ENCODE measurements at regions not wholly inside any gene's neighbourhood (a gene's known extent, or its start where the extent isn't known, plus 50 kb on each side); places are given as distances from the start of the nearest gene placed in this dataset.

DNA sequence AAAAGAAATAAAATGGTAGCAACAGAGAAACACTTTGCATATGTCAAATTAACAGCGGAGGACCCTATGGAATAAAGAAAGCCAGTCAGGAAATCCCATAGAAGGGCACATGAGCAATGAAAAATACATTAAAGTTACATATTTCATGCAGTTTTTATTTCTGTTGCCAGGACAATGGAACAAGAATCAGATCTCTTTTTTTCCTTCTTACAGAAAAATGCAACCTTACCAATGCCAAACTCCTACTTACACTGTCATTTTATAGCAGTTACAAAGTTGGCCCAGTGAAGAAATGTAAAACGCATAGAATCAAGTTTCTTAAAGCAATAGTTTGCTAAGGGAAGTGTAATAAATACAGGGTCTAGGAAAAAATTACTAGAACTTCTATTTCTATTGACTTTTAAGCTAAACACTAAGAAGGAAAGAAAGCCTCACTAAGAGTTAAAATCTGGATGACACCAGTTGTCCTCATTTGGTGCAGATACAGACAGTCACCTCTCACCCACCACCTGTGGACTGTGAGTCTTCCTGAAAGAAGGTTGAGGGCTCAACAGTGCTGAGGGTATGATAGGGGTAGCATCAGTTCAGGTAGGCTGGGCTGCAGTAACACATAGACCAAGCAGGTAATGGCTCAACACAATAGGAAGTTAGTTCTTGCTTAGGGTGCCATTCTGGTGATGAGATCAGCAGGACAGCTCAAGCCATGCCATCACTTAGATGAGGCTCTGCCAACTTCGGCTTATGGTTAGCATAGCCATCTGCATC, 224.6 kb downstream of the ANAPC10 start:
- TF ChIP-seq, protein P1, sequence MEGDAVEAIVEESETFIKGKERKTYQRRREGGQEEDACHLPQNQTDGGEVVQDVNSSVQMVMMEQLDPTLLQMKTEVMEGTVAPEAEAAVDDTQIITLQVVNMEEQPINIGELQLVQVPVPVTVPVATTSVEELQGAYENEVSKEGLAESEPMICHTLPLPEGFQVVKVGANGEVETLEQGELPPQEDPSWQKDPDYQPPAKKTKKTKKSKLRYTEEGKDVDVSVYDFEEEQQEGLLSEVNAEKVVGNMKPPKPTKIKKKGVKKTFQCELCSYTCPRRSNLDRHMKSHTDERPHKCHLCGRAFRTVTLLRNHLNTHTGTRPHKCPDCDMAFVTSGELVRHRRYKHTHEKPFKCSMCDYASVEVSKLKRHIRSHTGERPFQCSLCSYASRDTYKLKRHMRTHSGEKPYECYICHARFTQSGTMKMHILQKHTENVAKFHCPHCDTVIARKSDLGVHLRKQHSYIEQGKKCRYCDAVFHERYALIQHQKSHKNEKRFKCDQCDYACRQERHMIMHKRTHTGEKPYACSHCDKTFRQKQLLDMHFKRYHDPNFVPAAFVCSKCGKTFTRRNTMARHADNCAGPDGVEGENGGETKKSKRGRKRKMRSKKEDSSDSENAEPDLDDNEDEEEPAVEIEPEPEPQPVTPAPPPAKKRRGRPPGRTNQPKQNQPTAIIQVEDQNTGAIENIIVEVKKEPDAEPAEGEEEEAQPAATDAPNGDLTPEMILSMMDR (IDR thresholded peaks at IDR 0.05; ENCODE audit: insufficient read depth, low read length): no peak
- TF ChIP-seq GABPA (IDR thresholded peaks at IDR 0.05; ENCODE audit: low read depth): no peak
- TF ChIP-seq POLR2AphosphoS5 (IDR thresholded peaks at IDR 0.05; ENCODE audit: low read depth): no peak
- TF ChIP-seq, protein P2, sequence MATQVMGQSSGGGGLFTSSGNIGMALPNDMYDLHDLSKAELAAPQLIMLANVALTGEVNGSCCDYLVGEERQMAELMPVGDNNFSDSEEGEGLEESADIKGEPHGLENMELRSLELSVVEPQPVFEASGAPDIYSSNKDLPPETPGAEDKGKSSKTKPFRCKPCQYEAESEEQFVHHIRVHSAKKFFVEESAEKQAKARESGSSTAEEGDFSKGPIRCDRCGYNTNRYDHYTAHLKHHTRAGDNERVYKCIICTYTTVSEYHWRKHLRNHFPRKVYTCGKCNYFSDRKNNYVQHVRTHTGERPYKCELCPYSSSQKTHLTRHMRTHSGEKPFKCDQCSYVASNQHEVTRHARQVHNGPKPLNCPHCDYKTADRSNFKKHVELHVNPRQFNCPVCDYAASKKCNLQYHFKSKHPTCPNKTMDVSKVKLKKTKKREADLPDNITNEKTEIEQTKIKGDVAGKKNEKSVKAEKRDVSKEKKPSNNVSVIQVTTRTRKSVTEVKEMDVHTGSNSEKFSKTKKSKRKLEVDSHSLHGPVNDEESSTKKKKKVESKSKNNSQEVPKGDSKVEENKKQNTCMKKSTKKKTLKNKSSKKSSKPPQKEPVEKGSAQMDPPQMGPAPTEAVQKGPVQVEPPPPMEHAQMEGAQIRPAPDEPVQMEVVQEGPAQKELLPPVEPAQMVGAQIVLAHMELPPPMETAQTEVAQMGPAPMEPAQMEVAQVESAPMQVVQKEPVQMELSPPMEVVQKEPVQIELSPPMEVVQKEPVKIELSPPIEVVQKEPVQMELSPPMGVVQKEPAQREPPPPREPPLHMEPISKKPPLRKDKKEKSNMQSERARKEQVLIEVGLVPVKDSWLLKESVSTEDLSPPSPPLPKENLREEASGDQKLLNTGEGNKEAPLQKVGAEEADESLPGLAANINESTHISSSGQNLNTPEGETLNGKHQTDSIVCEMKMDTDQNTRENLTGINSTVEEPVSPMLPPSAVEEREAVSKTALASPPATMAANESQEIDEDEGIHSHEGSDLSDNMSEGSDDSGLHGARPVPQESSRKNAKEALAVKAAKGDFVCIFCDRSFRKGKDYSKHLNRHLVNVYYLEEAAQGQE (IDR thresholded peaks at IDR 0.05; ENCODE audit: insufficient replicate concordance, low read depth): no peak
- TF ChIP-seq SPI1 (IDR thresholded peaks at IDR 0.05; ENCODE audit: borderline replicate concordance, low read depth): no peak
